Tibial artery (tissue), 4 donors: ENCODE measurements at regions not wholly inside any gene's neighbourhood (a gene's known extent, or its start where the extent isn't known, plus 50 kb on each side); places are given as distances from the start of the nearest gene placed in this dataset.

Experiments
- DNase-seq, 2 donors: peaks; one replicate each; pipeline ENCODE4 v3.0.0-alpha.2; 2019
- H3K27ac ChIP-seq, 2 donors: fragments of 200-600 bp; sonication (generic) in 1 of 2; 1 replicate in 1 of 2; 2 replicates in 1 of 2; pipeline ENCODE4 v1.5.1; 2018 to 2019; ENCODE audit warnings: mild to moderate bottlenecking in 1 of 2
- H3K27me3 ChIP-seq, 2 donors: fragments of 200-600 bp; sonication (generic) in 1 of 2; one replicate each; pipeline versions ENCODE4 v1.5.1 to v1.6.0; 2016 to 2019
- H3K36me3 ChIP-seq, 3 donors: fragments of 200-600 bp; sonication (generic) in 2 of 3; one replicate each; pipeline ENCODE4 v1.5.1; 2016 to 2019; ENCODE audit warnings: mild to moderate bottlenecking in 2 of 3
- H3K4me1 ChIP-seq, 4 donors: fragments of 200-600 bp; sonication (generic) in 2 of 4; 1 replicate in 3 of 4; 2 replicates in 1 of 4; pipeline ENCODE4 v1.5.1; 2016 to 2019
- H3K4me3 ChIP-seq, 2 donors: fragments of 200-600 bp; sonication (generic) in 1 of 2; 1 replicate in 1 of 2; 2 replicates in 1 of 2; pipeline ENCODE4 v1.5.1; 2018 to 2019; ENCODE audit warnings: mild to moderate bottlenecking in 2 of 2
- H3K9me3 ChIP-seq, 3 donors: fragments of 200-600 bp; sonication (generic) in 1 of 3; one replicate each; pipeline ENCODE4 v1.5.1; 2016 to 2019
- intact Hi-C: fragments of 100-400 bp; cut with DNase I; formaldehyde crosslinking; loops from one replicate; pipeline ENCODE4 v1.15.0; 2023; ENCODE audit warnings: low total_unique reads
- TF ChIP-seq, protein P1 (sequence below), 2 experiments: fragments of 200-600 bp in 1 of 2; fragments of 450-650 bp in 1 of 2; IDR thresholded peaks; one replicate each; pipeline ENCODE4 v1.5.1; 2017 to 2019; ENCODE audit warnings: antibody characterized with exemption in 2 of 2, mild to moderate bottlenecking in 1 of 2, moderate library complexity in 1 of 2

DNA sequence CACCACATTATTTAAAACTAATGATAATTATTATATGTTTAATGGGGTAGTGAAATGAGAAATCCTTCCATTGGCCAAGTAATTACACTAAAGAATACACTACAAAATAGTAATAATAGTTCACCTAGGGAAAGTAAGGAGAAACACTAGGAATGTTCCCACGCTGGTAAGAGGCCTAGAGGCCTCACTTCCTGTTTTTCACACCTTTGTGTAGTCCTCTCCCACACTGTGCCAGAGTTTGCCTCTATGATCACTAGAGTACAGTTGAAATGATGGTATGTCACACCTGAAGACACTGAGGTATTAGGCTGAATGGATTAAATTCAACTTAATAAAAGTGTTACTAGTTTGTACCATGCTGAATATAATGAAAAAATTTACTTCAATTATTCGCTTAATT, 1348.0 kb upstream of the ATXN8OS start:
- no peaks in the 10 kb centered on the region for H3K36me3 ChIP-seq
- TF ChIP-seq, protein P1, sequence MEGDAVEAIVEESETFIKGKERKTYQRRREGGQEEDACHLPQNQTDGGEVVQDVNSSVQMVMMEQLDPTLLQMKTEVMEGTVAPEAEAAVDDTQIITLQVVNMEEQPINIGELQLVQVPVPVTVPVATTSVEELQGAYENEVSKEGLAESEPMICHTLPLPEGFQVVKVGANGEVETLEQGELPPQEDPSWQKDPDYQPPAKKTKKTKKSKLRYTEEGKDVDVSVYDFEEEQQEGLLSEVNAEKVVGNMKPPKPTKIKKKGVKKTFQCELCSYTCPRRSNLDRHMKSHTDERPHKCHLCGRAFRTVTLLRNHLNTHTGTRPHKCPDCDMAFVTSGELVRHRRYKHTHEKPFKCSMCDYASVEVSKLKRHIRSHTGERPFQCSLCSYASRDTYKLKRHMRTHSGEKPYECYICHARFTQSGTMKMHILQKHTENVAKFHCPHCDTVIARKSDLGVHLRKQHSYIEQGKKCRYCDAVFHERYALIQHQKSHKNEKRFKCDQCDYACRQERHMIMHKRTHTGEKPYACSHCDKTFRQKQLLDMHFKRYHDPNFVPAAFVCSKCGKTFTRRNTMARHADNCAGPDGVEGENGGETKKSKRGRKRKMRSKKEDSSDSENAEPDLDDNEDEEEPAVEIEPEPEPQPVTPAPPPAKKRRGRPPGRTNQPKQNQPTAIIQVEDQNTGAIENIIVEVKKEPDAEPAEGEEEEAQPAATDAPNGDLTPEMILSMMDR (IDR thresholded peaks at IDR 0.05) = no peak
- no peak for DNase-seq
- no peaks in the 10 kb centered on the region for H3K27me3 ChIP-seq
- H3K27ac ChIP-seq = no peak overlapping the region
- no peaks in the 10 kb centered on the region for H3K4me1 ChIP-seq
- intact Hi-C loops = no loop called here
- no peak overlapping the region for H3K4me3 ChIP-seq
- no peaks in the 10 kb centered on the region for H3K9me3 ChIP-seq

DNA sequence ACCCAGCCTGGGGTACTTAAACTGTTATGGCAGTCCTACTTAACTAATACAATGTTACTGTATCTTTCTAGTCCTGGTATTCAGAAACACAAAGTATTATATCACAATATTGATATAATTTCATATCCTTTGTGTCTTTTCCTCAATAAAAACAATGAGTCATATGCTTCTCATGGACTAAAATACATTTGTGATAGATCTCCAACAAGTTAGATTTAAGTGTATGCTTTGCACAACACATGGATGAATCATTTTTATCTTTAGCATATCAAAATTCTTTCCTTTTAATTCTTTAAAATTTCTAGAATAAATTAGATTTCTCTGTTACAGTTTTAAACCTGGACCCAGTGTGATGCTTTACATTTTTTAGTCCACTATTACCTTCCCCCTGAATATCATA, 1357.8 kb upstream of the ATXN8OS start:
- no peak overlapping the region for H3K4me3 ChIP-seq
- TF ChIP-seq, protein P1 (IDR thresholded peaks at IDR 0.05) = no peak
- no peaks in the 10 kb centered on the region for H3K36me3 ChIP-seq
- no peaks in the 10 kb centered on the region for H3K27me3 ChIP-seq
- no peak for DNase-seq
- intact Hi-C loops = no loop called here
- no peaks in the 10 kb centered on the region for H3K4me1 ChIP-seq
- H3K27ac ChIP-seq = no peak overlapping the region
- H3K9me3 ChIP-seq = no peaks in the 10 kb centered on the region

DNA sequence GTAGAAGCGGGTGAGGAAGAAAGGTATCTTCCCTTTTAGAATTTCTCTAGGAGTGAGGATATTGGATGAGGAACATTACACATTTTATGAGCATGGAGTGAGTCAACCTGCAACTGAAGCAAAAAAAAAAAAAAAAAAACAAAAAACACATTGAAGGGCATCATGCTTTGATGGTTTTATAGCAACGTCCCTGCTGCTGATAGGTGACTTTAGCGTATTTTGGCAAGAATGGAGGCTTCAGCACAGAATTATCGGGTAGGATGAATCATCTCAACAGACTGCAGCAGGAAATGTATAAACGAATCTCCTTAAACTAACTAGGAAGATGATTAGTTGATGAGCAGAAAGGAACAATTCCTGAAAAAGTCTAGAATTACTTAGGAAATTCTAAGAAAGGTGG, 1359.6 kb upstream of the ATXN8OS start:
- Histone ChIP-seq H3K27ac (no peak overlapping the region), H3K27me3 (no peaks in the 10 kb centered on the region), H3K4me3 (no peak overlapping the region), H3K4me1 (no peaks in the 10 kb centered on the region), H3K36me3 (no peaks in the 10 kb centered on the region), H3K9me3 (no peaks in the 10 kb centered on the region)
- DNase-seq = no peak
- intact Hi-C loops = no loop called here
- TF ChIP-seq, protein P1 (IDR thresholded peaks at IDR 0.05) = no peak

DNA sequence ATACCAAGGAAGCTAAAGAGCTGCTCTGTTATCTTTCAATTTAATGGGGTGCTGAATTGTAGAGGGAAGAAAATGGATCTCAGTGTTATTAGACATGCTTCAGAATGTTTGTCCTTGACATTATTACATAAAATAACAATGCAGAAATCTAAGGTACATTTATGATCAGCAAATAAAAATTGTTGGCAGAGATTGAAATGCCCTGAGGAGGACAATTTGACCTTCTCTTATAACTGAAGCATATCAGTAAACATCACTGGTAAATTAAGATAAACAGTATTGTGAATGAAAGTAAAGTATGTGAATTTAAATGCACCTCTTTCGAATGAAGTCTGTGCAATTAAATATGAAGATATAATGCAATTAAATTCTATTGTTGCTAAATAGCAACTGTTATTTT, 1362.1 kb upstream of the ATXN8OS start:
- no peaks in the 10 kb centered on the region for H3K4me1 ChIP-seq

DNA sequence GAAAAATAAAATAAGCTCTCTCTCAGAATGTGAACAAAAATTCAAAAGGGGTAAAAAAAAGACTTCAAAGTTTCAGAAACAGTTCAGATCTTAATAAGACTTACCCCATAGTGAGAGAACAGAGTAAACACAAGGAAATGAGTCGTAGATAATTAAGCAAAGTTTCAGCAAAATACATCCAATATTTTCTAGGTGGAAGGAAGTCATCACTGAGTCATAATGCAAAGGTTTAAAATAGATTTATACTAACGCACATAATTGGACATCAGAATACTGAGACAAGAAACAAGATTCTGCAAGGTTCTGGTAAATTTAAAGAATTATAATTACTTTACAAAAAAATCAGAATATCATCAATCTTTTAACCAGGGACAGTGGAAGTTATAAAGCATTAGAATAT, 1370.7 kb upstream of the ATXN8OS start:
- Histone ChIP-seq H3K4me1 (no peaks in the 10 kb centered on the region), H3K9me3 (no peaks in the 10 kb centered on the region), H3K36me3 (no peaks in the 10 kb centered on the region), H3K4me3 (no peak overlapping the region), H3K27me3 (no peaks in the 10 kb centered on the region), H3K27ac (no peak overlapping the region)
- TF ChIP-seq, protein P1 (IDR thresholded peaks at IDR 0.05) = no peak
- DNase-seq = no peak
- intact Hi-C loops = no loop called here

More for the DNA sequence above, 1362.1 kb upstream of the ATXN8OS start:
- no peaks in the 10 kb centered on the region for H3K27me3 ChIP-seq
- H3K4me3 ChIP-seq = no peak overlapping the region
- DNase-seq = no peak
- no peaks in the 10 kb centered on the region for H3K9me3 ChIP-seq
- no peaks in the 10 kb centered on the region for H3K36me3 ChIP-seq
- H3K27ac ChIP-seq = no peak overlapping the region
- TF ChIP-seq, protein P1 (IDR thresholded peaks at IDR 0.05) = no peak
- intact Hi-C loops = no loop called here

DNA sequence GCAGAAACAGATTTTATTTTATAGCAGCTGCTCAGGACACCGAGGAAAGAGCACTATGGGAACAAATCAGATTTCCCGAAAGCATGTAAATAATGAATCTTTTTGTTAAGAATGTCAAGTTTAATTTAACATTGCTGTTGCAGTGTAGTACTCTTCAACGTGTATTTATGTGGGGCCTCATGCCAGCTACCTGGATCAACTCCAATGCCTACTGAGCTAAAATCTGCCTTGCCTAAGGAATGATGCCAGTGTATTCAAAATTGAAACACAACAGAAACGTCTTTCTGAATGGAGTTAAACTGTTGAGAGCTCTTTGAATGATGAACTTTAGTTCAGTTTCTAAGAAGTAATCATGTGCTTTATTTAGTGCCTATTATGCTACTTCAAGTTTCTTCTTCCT, 1379.8 kb upstream of the ATXN8OS start:
- Histone ChIP-seq H3K4me1 (no peaks in the 10 kb centered on the region), H3K27ac (no peak overlapping the region), H3K36me3 (no peaks in the 10 kb centered on the region), H3K27me3 (no peaks in the 10 kb centered on the region), H3K4me3 (no peak overlapping the region), H3K9me3 (no peaks in the 10 kb centered on the region)
- TF ChIP-seq, protein P1 (IDR thresholded peaks at IDR 0.05) = no peak
- intact Hi-C loops = no loop called here
- no peak for DNase-seq
